Aorta (tissue), 5 donors: ENCODE measurements at regions not wholly inside any gene's neighbourhood (a gene's known extent, or its start where the extent isn't known, plus 50 kb on each side); places are given as distances from the start of the nearest gene placed in this dataset.
A peak's percentile ranks its signal among the peaks of the same experiment; 100 is the strongest.

Source experiments
- ATAC-seq: fragments of 200-7000 bp; cut with Tn5 transposase; one replicate; pipeline ENCODE4 v1.9.1; 2022; ENCODE audit warnings: moderate library complexity; ENCODE audit not compliant: low FRiP score
- DNase-seq, 2 donors: peaks; one replicate each; pipeline ENCODE4 v3.0.0-alpha.2; 2020
- H3K27ac ChIP-seq, 2 donors: one replicate each; pipeline ENCODE4 v1.5.1; 2013; ENCODE audit warnings: low read length in 2 of 2, mild to moderate bottlenecking in 2 of 2, moderate library complexity in 2 of 2, control low read depth in 1 of 2, inconsistent platforms in 1 of 2, low read depth in 1 of 2
- H3K27me3 ChIP-seq, 2 donors: one replicate each; pipeline ENCODE4 v1.6.1; 2013; ENCODE audit warnings: control low read depth in 1 of 2, low read length in 1 of 2, mild to moderate bottlenecking in 1 of 2, moderate library complexity in 1 of 2; ENCODE audit not compliant: insufficient read depth in 2 of 2, control insufficient read depth in 1 of 2
- H3K36me3 ChIP-seq, 2 donors: one replicate each; pipeline ENCODE4 v1.6.1; 2013; ENCODE audit warnings: control low read depth in 1 of 2, low read length in 1 of 2, mild to moderate bottlenecking in 1 of 2; ENCODE audit not compliant: insufficient read depth in 2 of 2, control insufficient read depth in 1 of 2
- H3K4me1 ChIP-seq, 2 donors: one replicate each; pipeline ENCODE4 v1.6.1; 2013; ENCODE audit warnings: low read length in 2 of 2, control low read depth in 1 of 2, mild to moderate bottlenecking in 1 of 2, moderate library complexity in 1 of 2; ENCODE audit not compliant: insufficient read depth in 2 of 2, control insufficient read depth in 1 of 2
- H3K4me3 ChIP-seq, 2 donors: one replicate each; pipeline ENCODE4 v1.5.1; 2013; ENCODE audit warnings: low read length in 2 of 2, control low read depth in 1 of 2, mild to moderate bottlenecking in 1 of 2
- H3K9me3 ChIP-seq: one replicate; pipeline ENCODE4 v1.6.1; 2013; ENCODE audit warnings: mild to moderate bottlenecking, low read length; ENCODE audit not compliant: control insufficient read depth
- WGBS, 2 donors: extraction: QIAGEN DNeasy Blood & Tissue Kit; methylation state at CpG; one replicate each; pipeline ENCODE4 v1.1.7; 2013; 5-methylcytosine and 5-hydroxymethylcytosine counted together
- intact Hi-C, 2 donors: fragments of 100-400 bp; cut with DNase I; formaldehyde crosslinking; loops; one replicate each; pipeline versions ENCODE4 v1.14.2 to v1.15.0; 2022
- donor health status: healthy with polysubstance abuse.
- donor health status: Bipolar disorder and iron deficiency.
- donor health status: DM: no; HTN: no; CAD: no.
- donor health status: DM: no; HTN: no; CAD: no.
- donor health status: DM: yes; HTN: yes; CAD: no.

- no peaks in the 10 kb centered on the region for H3K27me3 ChIP-seq
- WGBS, 2 donors = 80 to 83% methylated on average over 1 of the region's 1 CpG
- H3K9me3 ChIP-seq = peaks cover 3% of the 10 kb centered on the region
- no peaks in the 10 kb centered on the region for H3K4me1 ChIP-seq
- intact Hi-C loops = no loop called here
- no peak overlapping the region for H3K27ac ChIP-seq
- H3K4me3 ChIP-seq = no peak overlapping the region
- DNase-seq (no peak), ATAC-seq (no peak)
- no peaks in the 10 kb centered on the region for H3K36me3 ChIP-seq
Measured at GRCh38 chr9:20043461-20043860, 254.6 kb upstream of the SLC24A2 start.

- no peaks in the 10 kb centered on the region for H3K27me3 ChIP-seq
- intact Hi-C loops = no loop called here
- no peaks in the 10 kb centered on the region for H3K4me1 ChIP-seq
- no peak for DNase-seq
- no peak overlapping the region for H3K4me3 ChIP-seq
- no peak for ATAC-seq
- H3K9me3 ChIP-seq = peaks cover 3% of the 10 kb centered on the region
- WGBS, 2 donors = 76 to 79% methylated on average over 3 of the region's 3 CpGs
- H3K27ac ChIP-seq = no peak overlapping the region
- H3K36me3 ChIP-seq = no peaks in the 10 kb centered on the region
Measured at GRCh38 chr9:20043035-20043434, 254.2 kb upstream of the SLC24A2 start.

- Histone ChIP-seq H3K27me3 (no peaks in the 10 kb centered on the region), H3K4me1 (no peaks in the 10 kb centered on the region), H3K9me3 (peaks cover 3% of the 10 kb centered on the region), H3K4me3 (no peak overlapping the region), H3K36me3 (no peaks in the 10 kb centered on the region), H3K27ac (no peak overlapping the region)
- intact Hi-C loops = no loop called here
- no peak for ATAC-seq
- no peak for DNase-seq
Measured at GRCh38 chr9:20042128-20042711, 253.4 kb upstream of the SLC24A2 start.

GRCh38 chr9:20041697-20042081 is 252.9 kb upstream of the SLC24A2 start:
- no peak for ATAC-seq
- Histone ChIP-seq H3K9me3 (peaks cover 3% of the 10 kb centered on the region), H3K36me3 (no peaks in the 10 kb centered on the region), H3K27me3 (no peaks in the 10 kb centered on the region), H3K27ac (no peak overlapping the region), H3K4me3 (no peak overlapping the region), H3K4me1 (no peaks in the 10 kb centered on the region)
- 62 to 65% methylated on average over 5 of the region's 5 CpGs for WGBS, 2 donors
- DNase-seq = no peak
- intact Hi-C loops = no loop called here

GRCh38 chr9:20040991-20041696 is 252.3 kb upstream of the SLC24A2 start:
- 64 to 67% methylated on average over 14 of the region's 14 CpGs for WGBS, 2 donors
- H3K4me3 ChIP-seq = no peak overlapping the region
- no peak overlapping the region for H3K27ac ChIP-seq
- H3K27me3 ChIP-seq = no peaks in the 10 kb centered on the region
- intact Hi-C loops = no loop called here
- H3K4me1 ChIP-seq = no peaks in the 10 kb centered on the region
- ATAC-seq (no peak), DNase-seq (no peak)
- no peaks in the 10 kb centered on the region for H3K36me3 ChIP-seq
- H3K9me3 ChIP-seq = peaks cover 3% of the 10 kb centered on the region

DNA sequence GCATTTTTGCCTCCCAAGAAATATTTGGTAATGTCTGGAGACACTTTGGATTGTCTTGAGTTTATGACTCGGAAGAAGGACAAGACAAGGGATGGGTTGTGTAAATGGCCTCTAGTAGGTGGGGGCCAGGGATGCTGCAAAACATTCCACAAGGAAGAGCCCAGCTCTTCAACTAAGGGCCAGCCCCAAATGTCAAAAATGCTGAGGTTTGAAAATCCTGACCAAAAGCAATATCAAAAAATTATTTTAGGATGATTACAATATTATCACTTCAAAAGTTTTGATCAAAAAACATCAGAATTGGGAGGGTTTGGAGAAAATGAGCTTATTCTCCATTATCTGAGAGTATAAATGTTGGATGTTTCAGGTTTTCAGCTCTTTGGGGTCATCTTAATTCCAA is 248.9 kb upstream of the SLC24A2 start:
- intact Hi-C loops = no loop called here
- 80 to 90% methylated on average over 1 of the region's 1 CpG for WGBS, 2 donors

DNA sequence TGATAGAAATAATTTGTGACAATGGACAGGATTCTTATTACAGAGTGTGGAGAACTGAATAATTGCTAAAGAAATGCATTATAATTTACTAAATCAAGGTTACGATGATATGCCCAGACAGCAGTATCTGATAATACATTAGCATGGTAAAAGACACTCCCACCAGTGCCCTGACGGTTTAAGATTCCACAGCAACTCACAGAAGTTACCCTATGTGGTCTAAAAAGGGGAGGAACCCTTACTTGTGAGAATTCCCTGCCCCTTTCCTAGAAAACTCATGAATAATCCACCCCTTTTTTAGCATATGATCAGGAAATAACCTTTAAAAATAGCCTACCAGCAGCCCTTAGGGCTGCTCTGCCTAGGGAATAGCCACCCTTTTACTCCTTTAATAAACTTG is 244.7 kb upstream of the SLC24A2 start:
- no peak overlapping the region for H3K27ac ChIP-seq
- no peaks in the 10 kb centered on the region for H3K9me3 ChIP-seq
- intact Hi-C loops = no loop called here
- H3K4me1 ChIP-seq = no peaks in the 10 kb centered on the region
- H3K27me3 ChIP-seq = no peaks in the 10 kb centered on the region
- WGBS, 2 donors = 53 to 59% methylated on average over 2 of the region's 2 CpGs
- DNase-seq (no peak), ATAC-seq (no peak)
- H3K4me3 ChIP-seq = no peak overlapping the region
- H3K36me3 ChIP-seq = no peaks in the 10 kb centered on the region

More for the DNA sequence above, 248.9 kb upstream of the SLC24A2 start:
- Histone ChIP-seq H3K4me3 (no peak overlapping the region), H3K4me1 (no peaks in the 10 kb centered on the region), H3K36me3 (no peaks in the 10 kb centered on the region), H3K9me3 (no peaks in the 10 kb centered on the region), H3K27ac (no peak overlapping the region), H3K27me3 (no peaks in the 10 kb centered on the region)
- DNase-seq = no peak
- ATAC-seq = no peak

- intact Hi-C loops = no loop called here
- Histone ChIP-seq H3K4me3 (no peak overlapping the region), H3K4me1 (no peaks in the 10 kb centered on the region), H3K9me3 (no peaks in the 10 kb centered on the region), H3K27ac (no peak overlapping the region), H3K27me3 (no peaks in the 10 kb centered on the region), H3K36me3 (no peaks in the 10 kb centered on the region)
- no peak for DNase-seq
- 83 to 85% methylated on average over 8 of the region's 8 CpGs for WGBS, 2 donors
- ATAC-seq = peak; percentile 55
Measured at GRCh38 chr9:20032413-20033006, 243.7 kb upstream of the SLC24A2 start.

DNA sequence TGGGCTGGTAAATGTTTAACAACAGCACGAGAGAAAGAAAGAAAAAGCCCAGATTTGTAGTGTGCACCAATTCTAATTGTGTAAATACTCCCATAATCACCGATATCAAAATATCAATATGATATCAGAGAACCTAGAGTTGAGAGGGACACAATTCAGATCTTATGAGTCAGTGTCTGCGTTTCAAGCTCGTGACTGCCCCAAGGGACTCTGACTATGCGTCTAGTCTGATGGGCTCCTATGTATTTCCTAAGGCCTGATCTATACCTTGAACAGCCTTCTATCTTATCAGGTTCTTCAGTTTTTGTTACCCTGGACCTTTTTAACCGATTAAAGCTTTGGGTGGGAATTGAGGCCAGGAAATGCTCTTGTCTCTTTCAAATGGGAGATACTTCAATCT is 243.0 kb upstream of the SLC24A2 start:
- no peaks in the 10 kb centered on the region for H3K27me3 ChIP-seq
- intact Hi-C loops = no loop called here
- H3K9me3 ChIP-seq = no peaks in the 10 kb centered on the region
- 64 to 72% methylated on average over 6 of the region's 6 CpGs for WGBS, 2 donors
- DNase-seq (no peak), ATAC-seq (no peak)
- no peaks in the 10 kb centered on the region for H3K4me1 ChIP-seq
- no peaks in the 10 kb centered on the region for H3K36me3 ChIP-seq
- no peak overlapping the region for H3K27ac ChIP-seq
- H3K4me3 ChIP-seq = no peak overlapping the region
